HG02852 (cell line): ENCODE measurements at regions not wholly inside any gene's neighbourhood (a gene's known extent, or its start where the extent isn't known, plus 50 kb on each side); places are given as distances from the start of the nearest gene placed in this dataset.
"Not testable (repeated sequence)": the region's sequence is repeated elsewhere in the genome, so short reads cannot be mapped to it uniquely, and the experiment has no call there.

ENCODE experiments used
- ATAC-seq: cut with Tn5 transposase; IDR thresholded peaks from one replicate; pipeline ENCODE4 v1.9.1; 2021; ENCODE audit warnings: mild to moderate bottlenecking, moderate library complexity; ENCODE audit not compliant: unreplicated experiment

DNA sequence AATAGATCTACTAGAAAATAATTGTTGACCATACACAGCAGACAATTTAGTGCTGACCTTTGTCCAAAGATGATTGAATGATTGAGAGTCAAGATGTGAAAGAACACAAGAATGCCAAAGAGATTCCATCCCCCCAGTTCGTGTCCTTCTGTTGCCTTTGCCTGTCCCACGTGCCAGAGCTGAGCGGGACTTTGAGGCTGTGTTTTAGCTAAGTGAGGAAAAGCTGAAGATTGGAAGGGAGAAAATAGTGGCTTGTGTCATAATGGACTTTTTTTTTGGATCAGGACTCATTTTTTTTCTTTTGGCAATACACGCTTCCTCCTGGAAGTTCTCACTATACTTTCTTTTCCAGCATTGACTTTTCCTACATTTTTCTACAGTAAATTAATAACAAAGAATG is 206.6 kb upstream of the MDFIC2 start:
- no peak for ATAC-seq

- ATAC-seq, result no peak
Observed at GRCh38 chr3:70518356-70518755, 205.9 kb upstream of the MDFIC2 start.

DNA sequence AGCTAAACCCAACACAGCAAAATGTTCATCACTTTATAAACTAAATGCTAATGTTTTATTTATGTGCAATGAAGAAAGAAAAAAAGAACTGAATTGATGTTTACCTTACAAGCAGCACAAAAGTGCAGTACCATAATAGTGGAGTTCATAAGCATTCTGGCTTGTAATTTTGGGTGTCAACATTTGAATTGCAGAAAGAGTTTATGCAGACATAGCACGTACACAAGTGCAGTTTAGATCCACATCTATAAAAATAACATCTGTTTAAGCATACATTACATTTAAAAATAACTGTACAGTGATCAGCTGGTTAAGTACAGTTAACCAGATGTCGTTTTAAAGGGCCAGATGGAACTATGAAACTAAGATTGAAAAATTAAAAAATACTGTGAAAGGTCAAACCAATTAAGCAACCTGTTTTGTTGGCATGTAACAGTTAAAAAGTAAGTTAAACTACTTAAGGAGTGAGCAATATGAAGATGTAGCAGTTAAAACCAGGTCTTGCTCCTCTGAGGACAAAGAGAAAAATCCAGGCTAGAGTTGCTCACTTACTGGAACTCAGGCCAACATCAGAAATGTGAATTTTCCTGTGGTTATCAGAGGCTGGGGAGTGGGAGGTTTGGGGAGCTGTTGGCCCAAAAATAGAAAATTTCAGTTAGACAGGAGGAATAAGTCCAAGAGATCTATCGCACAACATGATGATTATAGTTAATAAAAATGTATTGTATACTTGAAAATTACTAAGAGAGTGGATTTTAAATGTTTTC is 204.9 kb upstream of the MDFIC2 start:
- ATAC-seq, result no peak

DNA sequence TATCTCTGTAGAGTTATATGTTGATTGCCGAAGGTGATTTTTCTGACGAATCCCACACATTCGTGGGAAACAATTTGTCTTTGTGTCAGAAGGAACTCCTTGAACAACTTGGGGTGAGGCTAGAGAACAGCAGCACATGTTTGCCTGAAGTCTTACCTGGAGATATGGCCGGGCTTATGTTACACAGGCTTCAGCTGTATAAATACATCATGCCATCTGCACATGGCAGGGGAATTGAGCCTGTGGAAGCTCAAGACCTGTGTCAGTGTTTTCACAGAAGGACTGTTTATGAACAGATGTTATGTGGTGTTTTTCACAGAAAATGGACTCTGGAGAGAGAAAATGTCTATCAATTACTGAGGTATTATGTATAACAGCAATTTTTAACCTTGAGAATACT is 203.6 kb upstream of the MDFIC2 start:
- no peak for ATAC-seq

DNA sequence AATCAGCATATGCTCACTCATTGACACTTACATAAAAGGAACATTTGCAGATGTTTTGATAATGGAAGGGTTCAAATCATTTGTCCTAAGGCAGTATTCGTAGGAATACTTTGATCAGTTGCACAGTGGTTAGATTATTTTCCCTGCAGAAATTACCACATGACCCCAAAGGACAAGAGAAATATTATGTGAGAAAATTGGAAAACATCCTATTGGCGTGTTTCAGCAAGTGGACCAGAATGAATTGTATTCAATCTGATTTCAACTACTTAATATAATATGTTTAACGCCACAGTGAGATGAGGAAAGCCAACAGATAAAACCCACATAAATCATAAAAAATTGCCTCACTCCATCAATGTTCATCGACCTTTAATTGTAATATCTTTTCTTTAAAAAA is 195.0 kb upstream of the MDFIC2 start:
- ATAC-seq, result no peak

DNA sequence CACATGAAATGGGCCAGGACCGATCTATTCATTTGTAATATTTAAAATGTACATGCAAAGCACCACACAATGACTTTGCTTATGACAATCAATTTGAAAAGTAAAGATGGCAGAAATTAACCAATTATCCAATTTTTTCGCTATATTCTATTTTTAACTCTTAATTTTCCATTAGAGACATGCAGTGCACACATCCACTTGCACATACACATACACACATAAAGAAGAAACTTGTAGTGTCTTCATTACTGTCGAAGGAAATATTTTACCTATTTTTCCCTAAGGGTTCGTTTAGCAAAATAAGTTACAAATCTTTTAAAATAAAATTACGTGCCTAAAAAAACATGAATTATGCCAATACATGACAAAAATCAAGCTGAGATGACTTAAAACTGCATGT is 194.3 kb upstream of the MDFIC2 start:
- no peak for ATAC-seq

GRCh38 chr3:70501561-70501960 is 189.1 kb upstream of the MDFIC2 start:
- no peak for ATAC-seq

GRCh38 chr3:70488816-70489215 is 176.4 kb upstream of the MDFIC2 start:
- no peak for ATAC-seq

DNA sequence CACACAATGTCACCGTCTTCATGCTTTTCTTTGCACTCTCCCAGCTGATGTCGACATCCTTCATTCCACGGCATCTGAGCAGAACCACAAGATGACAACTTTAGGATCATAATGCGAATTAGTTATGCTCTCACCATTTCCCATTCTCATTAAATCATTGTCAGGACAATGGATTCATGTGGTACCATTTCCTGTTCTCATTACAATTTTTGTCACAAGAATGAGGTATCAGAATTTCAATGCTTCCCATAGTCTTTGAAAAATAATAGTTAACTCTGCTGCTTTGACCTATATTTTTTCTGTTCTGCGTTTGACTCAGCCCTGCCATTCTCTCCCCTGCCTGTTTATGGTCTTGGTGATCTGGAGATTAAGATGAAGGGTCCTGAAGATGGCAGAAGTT is 175.7 kb upstream of the MDFIC2 start:
- ATAC-seq, result no peak

DNA sequence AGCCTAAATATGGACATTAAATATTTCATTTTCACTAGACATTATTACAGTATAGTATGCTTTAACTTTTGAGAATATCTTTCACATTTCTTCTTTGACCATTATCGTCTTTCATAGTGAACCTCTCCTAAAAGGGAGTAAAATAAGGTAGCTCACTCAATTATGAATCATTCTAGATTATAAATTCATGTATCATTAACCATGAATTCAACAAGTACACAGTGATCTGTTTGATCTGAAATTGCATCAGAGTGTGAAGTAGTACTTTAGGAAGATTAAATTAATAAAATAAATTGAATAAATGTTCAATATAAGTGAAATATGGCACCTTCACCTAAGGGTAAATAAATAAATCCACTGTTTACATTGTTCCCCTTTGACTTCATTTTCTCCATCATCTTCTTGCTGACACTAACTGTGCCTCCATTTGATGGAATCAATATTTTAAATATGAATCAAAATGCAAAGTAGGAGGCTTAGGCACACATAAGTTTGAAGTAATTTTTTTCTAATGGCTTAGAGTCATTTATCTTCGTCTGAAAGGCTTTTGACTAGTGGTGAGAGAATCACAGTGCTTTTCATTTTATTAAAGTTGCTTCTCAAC is 174.1 kb upstream of the MDFIC2 start:
- no peak for ATAC-seq

DNA sequence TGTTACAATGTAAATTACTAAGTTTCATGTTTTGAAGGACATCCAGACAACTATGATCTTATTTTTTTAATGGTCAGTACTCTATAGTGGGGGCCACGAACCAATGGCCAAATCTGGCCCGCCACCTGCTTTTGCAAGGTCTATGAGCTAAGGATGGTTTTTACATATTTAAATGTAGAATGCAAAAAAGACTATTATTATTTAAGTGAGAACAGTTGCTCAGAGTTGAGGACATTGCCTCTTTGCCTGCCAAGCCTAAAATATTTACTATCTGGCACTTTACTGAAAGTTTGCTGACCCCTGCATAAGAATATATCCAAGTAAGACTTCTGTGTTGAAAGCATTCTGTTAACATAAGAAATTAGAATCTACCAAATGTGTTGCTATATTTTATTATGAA is 163.7 kb upstream of the MDFIC2 start:
- ATAC-seq, result no peak

- no peak for ATAC-seq
Observed at GRCh38 chr3:70471464-70472342, 159.3 kb upstream of the MDFIC2 start.

GRCh38 chr3:70466096-70466495 is 153.7 kb upstream of the MDFIC2 start:
- no peak for ATAC-seq

DNA sequence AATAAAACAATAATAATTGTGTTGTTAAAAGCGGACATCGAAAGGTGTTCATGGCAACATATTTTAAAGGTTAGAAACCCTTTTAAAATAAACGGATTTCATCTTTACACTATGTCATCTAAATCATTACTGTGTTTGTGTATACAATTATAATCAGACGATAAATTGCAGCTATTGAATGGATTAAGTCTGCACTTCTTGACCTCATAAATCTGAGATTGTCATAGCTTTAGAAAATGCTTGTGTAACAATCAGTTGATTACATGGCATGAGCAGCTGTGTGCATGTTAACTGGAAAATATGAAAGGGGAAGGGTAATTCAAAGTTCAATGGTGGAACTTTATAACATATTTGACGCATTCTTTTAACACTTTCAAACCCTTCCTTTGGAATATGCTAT is 152.4 kb upstream of the MDFIC2 start:
- no peak for ATAC-seq

GRCh38 chr3:70464465-70464864 is 152.0 kb upstream of the MDFIC2 start:
- no peak for ATAC-seq

DNA sequence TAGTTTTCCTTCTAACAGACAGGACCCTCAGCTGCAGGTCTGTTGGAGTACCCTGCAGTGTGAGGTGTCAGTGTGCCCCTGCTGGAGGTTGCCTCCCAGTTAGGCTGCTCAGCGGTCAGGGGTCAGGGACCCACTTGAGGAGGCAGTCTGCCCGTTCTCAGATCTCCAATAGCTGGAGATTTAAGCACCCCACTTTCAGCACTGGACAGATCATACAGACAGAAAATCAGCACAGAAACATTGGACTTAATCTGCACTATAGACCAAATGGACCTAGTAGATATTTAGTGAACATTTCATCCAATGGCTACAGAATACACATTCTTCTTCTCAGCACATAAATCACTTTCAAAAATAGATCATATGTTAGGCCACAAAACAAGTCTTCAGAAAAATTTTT is 137.8 kb upstream of the MDFIC2 start:
- ATAC-seq, result not testable (repeated sequence)

GRCh38 chr3:70435422-70435821 is 123.0 kb upstream of the MDFIC2 start:
- ATAC-seq, result not testable (repeated sequence)

DNA sequence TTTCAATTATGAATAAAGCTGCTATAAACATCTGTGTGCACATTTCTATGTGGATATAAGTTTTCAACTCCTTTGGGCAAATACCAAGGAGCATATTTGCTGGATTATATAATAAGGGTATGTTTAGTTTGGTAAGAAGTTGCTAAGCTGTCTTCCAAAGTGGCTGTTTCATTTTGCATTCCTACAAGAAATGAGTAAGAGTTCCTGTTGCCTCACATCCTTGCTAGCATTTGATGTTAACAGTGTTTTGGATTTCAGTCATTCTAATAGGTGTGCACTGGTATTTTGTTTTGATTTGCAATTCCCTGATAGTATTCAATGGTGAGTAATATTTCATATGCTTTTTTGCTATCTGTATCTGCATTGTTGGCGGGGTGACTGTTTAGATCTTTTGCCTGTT is 120.7 kb upstream of the MDFIC2 start:
- ATAC-seq, result no peak

- no peak for ATAC-seq
Observed at GRCh38 chr3:70431911-70432310, 119.5 kb upstream of the MDFIC2 start.

DNA sequence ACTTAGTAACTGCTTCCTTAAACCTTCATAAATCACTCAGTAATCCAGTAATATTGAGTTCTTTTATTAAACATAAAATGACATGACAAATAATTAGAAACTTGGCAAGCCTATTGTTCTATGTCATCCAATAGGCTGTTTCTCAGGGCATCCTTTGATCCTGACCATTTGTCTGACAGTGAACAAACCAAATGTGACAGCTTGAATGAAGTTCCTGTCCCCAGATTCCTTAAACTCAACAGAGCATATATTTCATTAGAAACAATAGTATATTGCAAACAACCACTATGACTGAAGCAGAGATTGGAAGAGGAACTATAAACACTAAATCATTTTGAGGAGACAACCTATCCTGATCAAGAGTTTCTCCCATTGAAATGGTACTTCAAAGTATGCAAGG is 113.6 kb upstream of the MDFIC2 start:
- no peak for ATAC-seq

DNA sequence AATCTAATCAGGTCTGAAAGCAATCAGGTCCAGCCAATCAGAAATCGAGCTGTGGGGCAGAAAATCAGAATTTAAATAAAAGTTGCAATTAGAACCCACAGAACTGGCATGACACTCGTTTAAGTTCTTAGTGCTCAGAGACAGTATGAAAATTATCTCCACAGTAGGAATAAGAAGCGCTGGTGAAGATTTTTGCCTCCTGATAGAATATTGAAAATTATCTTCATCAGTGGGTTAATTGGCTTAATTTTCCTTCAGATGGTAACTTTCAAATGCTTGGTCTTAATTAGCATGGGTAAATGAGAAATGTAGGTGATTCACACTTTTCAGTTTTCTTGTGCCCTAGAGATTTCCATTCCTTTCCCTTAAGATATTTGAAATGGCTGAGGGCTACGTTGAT is 109.1 kb upstream of the MDFIC2 start:
- ATAC-seq, result no peak

- ATAC-seq, result no peak
Observed at GRCh38 chr3:70409018-70409417, 96.6 kb upstream of the MDFIC2 start.
